DND-41 (cell line): ENCODE measurements at regions not wholly inside any gene's neighbourhood (a gene's known extent, or its start where the extent isn't known, plus 50 kb on each side); places are given as distances from the start of the nearest gene placed in this dataset.

Experiments
- EZH2 ChIP-seq: IDR thresholded peaks from 3 replicates; pipeline ENCODE4 v1.6.1; 2012; ENCODE audit warnings: borderline replicate concordance, low read depth, mild to moderate bottlenecking, moderate library complexity, low read length, inconsistent platforms; ENCODE audit not compliant: severe bottlenecking
- TF ChIP-seq, protein P1 (sequence below): IDR thresholded peaks from 2 replicates; pipeline ENCODE4 v1.5.1; 2012; ENCODE audit warnings: borderline replicate concordance, low read length, moderate library complexity, mild to moderate bottlenecking; ENCODE audit not compliant: poor library complexity, severe bottlenecking; ENCODE audit errors: extremely low read depth

DNA sequence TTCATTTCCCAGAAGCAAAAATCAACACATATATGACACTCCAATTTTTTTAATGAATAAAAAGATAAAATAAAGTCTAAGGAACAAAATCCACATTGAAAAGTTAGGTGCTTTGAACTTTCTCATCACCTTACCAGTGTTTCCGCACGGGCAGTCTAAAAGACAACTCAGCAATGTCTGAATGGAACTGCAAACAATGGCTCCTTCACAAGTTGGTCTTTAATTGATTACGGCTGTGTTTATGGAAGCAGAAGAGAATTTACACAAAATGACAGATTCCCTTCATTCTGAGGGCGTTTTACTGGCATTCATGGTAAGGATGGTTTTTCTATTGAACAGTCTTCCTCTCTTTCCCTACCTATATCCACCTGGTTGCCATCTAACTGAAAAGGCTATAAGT is 65.0 kb upstream of the RNPC3 start:
- TF ChIP-seq, protein P1, sequence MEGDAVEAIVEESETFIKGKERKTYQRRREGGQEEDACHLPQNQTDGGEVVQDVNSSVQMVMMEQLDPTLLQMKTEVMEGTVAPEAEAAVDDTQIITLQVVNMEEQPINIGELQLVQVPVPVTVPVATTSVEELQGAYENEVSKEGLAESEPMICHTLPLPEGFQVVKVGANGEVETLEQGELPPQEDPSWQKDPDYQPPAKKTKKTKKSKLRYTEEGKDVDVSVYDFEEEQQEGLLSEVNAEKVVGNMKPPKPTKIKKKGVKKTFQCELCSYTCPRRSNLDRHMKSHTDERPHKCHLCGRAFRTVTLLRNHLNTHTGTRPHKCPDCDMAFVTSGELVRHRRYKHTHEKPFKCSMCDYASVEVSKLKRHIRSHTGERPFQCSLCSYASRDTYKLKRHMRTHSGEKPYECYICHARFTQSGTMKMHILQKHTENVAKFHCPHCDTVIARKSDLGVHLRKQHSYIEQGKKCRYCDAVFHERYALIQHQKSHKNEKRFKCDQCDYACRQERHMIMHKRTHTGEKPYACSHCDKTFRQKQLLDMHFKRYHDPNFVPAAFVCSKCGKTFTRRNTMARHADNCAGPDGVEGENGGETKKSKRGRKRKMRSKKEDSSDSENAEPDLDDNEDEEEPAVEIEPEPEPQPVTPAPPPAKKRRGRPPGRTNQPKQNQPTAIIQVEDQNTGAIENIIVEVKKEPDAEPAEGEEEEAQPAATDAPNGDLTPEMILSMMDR: no peak
- no peak for TF ChIP-seq EZH2
